ENCODE measurements at regions not wholly inside any gene's neighbourhood (a gene's known extent, or its start where the extent isn't known, plus 50 kb on each side); places are given as distances from the start of the nearest gene placed in this dataset.
"Not testable (repeated sequence)": the region's sequence is repeated elsewhere in the genome, so short reads cannot be mapped to it uniquely, and the experiment has no call there.

DNA sequence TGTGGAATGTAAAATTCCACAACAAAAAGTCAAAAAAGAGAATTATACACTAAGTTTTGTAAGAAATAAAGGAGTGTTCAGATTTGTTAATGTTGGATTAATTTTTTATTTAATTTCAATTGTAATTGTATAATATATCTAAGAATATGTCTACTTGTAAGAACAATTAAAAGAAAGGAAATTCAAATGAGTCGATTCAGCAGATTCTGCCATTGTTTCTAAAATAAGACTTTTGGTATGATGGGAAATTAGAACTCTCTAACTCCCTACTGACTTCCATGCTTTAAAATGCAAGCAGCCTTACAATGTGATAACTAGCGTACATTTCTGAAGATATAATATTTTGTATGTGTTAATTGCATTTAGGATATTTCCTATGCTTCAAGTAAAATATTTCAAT, 395.9 kb upstream of the ZNF717 start:
- no peak for DNase-seq (ENCODE audit: low spot score)

DNA sequence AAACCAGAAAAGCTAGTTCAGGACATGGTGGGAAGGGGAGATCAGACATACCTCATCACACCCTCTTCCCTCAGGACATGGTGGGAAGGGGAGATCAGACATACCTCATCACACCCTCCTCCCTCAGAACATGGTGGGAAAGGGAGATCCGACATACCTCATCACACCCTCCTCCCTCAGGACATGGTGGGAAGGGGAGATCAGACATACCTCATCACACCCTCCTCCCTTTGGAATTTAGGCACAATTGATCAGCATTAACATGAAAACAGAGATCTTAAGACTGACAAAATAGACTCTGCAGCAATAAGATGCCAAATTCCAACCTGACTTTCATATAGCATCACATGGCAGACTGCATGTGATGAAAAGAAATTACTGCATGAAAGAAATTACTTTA, 412.7 kb upstream of the ZNF717 start:
- no peak for DNase-seq (ENCODE audit: low spot score)

GRCh38 chr3:76199382-76199781, 414.0 kb upstream of the ZNF717 start:
- DNase-seq (ENCODE audit: low spot score) = peak; percentile 9

DNA sequence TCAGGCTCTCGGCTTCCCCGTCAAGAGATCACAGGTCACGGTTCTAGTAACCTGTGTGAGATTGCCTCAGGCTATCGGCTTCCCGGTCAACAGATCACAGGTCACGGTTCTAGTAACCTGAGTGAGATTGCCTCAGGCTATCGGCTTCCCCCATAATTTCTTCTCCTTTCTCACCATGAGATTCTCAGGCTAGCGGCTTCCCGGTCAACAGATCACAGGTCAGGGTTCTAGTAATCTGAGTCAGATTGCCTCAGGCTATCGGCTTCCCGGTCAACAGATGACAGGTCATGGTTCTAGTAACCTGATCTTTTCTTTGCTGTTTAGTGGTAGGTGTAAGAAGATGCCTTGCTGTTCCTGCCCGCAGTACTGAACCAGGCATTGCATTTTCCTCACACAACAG, 418.2 kb upstream of the ZNF717 start:
- peak; percentile 11 for DNase-seq (ENCODE audit: low spot score)

DNA sequence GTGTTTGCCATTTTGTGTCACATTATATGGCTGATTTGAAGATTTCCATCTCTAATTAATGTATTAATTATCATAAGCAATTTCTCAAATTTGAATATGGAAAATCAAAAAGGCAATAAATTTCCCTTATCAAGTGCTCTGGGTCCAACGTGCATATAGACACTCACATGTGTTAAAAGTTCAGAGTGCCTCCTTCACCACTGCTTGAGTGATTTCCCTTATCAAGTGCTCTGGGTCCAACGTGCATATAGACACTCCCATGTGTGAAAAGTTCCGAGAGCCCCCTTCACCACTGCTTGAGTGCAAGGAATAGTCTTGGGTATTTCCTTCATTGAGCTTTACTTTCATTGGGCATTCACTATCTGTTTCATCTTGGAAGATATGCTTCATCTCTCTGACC, 421.0 kb upstream of the ZNF717 start:
- no peak for DNase-seq (ENCODE audit: low spot score)

- no peak for DNase-seq (ENCODE audit: low spot score)
These were observed 427.3 kb upstream of the ZNF717 start for GRCh38 chr3:76212679-76213078.

DNA sequence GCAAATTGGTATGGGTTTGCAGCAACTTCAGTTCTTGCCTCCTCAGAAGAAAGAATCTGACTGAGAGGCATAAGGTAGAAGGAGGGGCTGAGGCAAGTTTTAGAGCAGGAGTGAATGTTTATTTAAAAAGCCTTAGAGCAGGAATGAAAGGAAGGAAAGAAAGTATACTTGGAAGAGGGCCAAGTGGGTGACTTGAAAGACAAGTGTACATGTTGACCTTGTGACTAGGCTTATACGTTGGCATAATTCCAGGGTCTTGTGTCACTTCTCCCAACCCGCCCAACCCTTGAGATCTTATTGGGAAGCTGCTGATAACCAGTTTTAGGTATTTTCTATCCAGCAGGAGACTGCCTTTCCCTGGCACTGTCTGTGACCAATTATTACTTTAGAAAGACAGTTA, 436.9 kb upstream of the ZNF717 start:
- peak; percentile 30 for DNase-seq (ENCODE audit: low spot score)

DNA sequence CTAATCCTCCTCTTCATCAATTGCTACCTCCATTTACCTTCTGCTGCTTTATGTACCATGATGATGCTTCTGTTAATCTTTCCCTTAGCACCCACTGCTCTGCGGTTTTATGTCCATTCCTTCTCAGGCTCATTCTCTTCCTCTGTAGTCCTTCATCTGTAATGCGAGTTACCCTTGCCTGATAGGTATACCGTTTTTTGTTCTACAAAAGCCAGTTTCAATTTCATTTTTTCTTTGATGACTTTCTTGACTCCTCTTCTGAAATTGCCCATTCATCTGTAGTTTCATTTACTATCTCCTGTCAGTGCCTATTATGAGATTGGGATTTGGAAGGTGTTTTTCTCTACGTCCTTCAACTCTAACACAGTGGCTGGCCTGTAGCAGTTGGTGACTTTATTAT, 445.9 kb upstream of the ZNF717 start:
- DNase-seq (ENCODE audit: low spot score) = no peak

DNA sequence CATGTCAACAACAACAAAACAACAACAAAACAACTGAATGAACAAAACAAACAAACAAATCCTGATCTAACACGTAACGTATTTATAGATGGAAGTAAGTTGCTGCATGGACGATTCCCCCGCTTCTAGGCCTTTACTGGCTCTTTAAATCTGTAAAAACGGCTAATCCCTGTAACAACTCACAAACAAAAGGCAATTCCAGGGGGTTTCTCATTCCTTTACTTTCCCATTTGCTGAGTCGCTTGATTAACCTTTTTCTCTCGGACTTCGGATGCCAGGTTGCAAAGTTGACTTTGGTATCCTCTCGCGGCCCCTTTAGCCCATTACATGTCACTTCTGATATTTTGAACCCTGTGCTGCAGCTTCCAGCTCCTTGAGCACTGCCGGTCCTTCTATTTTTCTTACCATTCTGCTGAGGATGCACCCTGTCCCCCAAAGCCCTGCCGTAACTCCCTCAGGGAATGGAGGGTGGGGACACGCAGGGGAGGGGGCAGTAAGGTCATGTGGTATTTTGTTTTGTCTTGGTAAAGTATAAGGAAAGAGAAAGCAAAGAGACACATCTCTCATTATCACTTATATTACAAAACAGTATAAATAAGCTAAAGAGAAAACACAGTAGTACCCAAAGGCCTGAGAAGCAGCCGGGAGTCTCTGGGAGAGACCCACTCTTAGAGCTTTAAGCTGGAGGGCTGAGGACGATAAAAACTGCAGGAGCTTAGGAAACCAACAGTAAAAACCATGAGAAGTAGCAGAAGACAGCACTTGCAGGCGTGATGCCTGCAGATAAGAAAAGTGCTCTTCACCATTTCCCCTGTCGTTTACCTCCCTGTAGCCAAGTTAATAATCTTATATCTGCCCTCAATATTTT, 457.8 kb upstream of the ZNF717 start:
- no peak for DNase-seq (ENCODE audit: low spot score)

GRCh38 chr3:76245073-76245472, 459.7 kb upstream of the ZNF717 start:
- DNase-seq (ENCODE audit: low spot score) = no peak

GRCh38 chr3:76245622-76246021, 460.3 kb upstream of the ZNF717 start:
- no peak for DNase-seq (ENCODE audit: low spot score)

DNA sequence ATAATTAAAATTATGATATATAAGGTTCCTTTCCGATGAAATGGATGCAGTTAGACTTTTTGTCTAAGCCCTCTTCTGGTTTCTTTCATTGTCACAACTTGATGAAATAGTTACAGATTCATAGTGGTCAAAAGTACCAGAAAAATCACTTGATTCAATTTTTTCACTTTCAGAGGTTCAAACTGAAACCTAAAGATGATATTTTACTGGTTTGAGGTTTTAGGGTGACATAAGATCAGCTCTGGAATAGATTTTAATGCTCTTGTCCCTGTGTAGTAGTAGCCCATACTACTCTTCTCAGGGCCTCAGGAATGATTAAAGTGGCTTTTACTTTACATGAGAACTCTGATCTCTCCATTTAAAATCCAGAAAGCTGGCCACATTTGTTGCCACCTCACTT, 479.1 kb upstream of the ZNF717 start:
- DNase-seq (ENCODE audit: low spot score) = no peak

- no peak for DNase-seq (ENCODE audit: low spot score)
These were observed 479.6 kb upstream of the ZNF717 start for GRCh38 chr3:76264911-76265310.

DNA sequence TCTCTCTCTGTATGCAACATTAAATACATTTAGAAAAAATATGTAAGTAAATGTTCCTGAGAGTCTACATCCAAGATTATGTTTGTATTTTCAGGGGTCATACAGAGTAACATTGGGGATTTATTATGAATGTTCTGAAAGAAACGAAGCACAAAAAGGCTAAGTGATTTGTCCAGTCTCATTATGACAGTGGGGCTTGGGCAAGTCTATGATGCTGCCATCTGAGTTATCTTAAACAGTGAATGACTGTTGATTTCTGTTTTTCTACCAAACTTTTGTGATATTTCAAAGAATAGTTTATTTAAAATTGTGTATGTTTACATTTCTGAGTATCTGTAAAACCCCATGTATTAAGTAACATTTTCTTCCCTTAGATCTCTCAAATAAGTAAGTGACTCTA, 481.2 kb upstream of the ZNF717 start:
- no peak for DNase-seq (ENCODE audit: low spot score)

DNA sequence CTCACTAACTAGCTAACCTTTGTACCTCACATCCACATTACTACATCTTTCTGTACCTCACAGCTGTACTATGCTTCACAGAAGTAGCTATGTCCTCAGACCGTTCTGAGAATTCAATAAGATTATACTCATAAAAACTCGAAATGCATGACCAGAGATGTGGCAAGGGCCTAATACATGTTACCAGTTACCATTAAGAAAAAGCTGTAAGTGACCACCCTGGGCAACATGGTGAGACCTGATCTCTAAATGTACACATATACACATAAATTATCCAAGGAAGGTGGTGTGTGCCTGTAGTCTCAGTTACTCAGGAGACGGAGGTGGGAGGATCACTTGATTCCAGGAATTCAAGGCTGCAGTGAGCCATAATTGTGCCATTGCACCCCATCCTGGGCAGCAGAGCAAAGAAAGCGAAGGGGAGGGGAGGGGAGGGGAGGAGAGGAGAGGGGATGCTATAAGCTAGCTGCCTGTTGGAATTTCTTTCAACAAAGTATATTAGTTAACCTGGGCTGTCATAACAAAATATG, 482.6 kb upstream of the ZNF717 start:
- DNase-seq (ENCODE audit: low spot score) = no peak

- DNase-seq (ENCODE audit: low spot score) = no peak
These were observed 508.5 kb upstream of the ZNF717 start for GRCh38 chr3:76293856-76294255.

- DNase-seq (ENCODE audit: low spot score) = no peak
These were observed 515.4 kb upstream of the ZNF717 start for GRCh38 chr3:76300746-76301145.

- no peak for DNase-seq (ENCODE audit: low spot score)
These were observed 522.2 kb upstream of the ZNF717 start for GRCh38 chr3:76307556-76307955.

- DNase-seq (ENCODE audit: low spot score) = no peak
These were observed 523.2 kb upstream of the ZNF717 start for GRCh38 chr3:76308541-76308940.

- peak; percentile 14 for DNase-seq (ENCODE audit: low spot score)
These were observed 524.7 kb upstream of the ZNF717 start for GRCh38 chr3:76310089-76310488.

GRCh38 chr3:76310667-76311066, 525.3 kb upstream of the ZNF717 start:
- no peak for DNase-seq (ENCODE audit: low spot score)

DNA sequence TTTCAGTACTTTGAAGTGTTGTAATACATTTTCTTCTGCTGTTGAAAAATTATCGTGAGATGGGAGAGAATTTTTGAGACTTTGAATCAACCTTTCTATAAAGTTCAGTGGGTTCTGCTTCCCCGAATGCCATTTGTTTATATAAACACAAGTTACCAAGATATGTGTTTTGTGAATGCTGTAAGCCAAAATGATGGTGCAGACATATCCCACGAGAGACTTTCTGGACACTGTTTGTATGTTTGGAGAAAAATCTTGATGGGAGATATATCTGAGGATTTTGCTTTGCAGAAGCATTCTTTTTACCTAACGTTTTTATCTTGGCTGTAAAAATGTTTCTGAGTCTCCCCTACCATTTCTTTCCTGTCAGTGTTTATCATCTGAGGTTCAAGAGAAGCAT, 526.6 kb upstream of the ZNF717 start:
- no peak for DNase-seq (ENCODE audit: low spot score)

DNA sequence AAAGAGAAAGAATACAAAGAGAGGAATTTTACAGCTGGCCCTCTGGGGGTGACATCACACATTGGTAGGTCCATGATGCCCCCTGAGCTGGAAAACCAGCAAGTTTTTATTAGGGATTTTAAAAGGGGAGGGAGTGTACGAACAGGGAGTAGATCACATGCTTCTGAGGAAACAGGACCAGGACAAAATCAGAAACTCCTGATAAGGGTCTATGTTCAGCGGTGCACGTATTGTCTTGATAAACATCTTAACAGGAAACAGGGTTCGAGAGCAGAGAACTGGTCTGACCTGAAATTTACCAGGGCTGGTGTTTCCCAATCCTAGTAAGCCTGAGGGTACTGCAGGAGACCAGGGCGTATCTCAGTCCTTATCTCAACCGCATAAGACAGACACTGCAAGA, 530.6 kb upstream of the ZNF717 start:
- not testable (repeated sequence) for DNase-seq (ENCODE audit: low spot score)

DNA sequence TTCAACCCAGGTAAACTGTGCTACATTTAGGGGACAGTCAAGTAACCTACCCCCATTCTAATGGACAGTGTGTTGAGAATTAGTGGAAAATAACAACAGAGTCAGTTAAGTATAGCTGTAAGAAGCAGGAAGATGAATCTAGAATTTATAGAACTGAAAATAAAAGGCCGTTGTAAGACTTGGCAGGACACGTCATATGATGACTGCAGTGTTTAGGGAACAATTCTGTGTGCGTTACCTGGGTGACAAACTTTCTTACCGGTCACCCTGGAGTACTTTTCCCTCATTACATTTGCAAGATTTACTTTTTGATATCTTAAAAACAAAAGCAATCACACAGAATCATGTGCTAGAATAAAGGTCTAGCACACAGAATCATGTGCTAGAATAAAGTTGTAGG, 536.3 kb upstream of the ZNF717 start:
- DNase-seq (ENCODE audit: low spot score) = no peak

Data from H4 (cell line).